GM23338 (cell line): ENCODE measurements at regions not wholly inside any gene's neighbourhood (a gene's known extent, or its start where the extent isn't known, plus 50 kb on each side); places are given as distances from the start of the nearest gene placed in this dataset.

Source experiments
- ATAC-seq: fragments of 200-7000 bp; cut with Tn5 transposase; 3 replicates; pipeline ENCODE4 v1.9.1; 2020
- DNase-seq: peaks from one replicate; pipeline ENCODE4 v3.0.0-alpha.2; 2015; ENCODE audit warnings: low spot score
- H2AFZ ChIP-seq: fragments of 200-600 bp; sonication (generic); 2 replicates; pipeline ENCODE4 v1.8.0; 2016; ENCODE audit warnings: antibody characterized with exemption, mild to moderate bottlenecking, moderate library complexity
- H3F3A ChIP-seq: fragments of 200-600 bp; sonication (generic); replicated peaks from 2 replicates; pipeline ENCODE4 v1.8.0; 2017; ENCODE audit warnings: antibody characterized with exemption, mixed run types, low read depth
- H3K27ac ChIP-seq: fragments of 200-600 bp; sonication (generic); 2 replicates; pipeline ENCODE4 v1.6.1; 2016; ENCODE audit warnings: low read depth
- H3K27me3 ChIP-seq: fragments of 200-600 bp; sonication (generic); 2 replicates; pipeline ENCODE4 v1.8.0; 2016; ENCODE audit warnings: mild to moderate bottlenecking, mixed run types, moderate library complexity; ENCODE audit not compliant: insufficient read depth
- H3K36me3 ChIP-seq: fragments of 200-600 bp; sonication (generic); 2 replicates; pipeline ENCODE4 v1.8.0; 2016; ENCODE audit warnings: mild to moderate bottlenecking; ENCODE audit not compliant: insufficient read depth
- H3K4me1 ChIP-seq: fragments of 200-600 bp; sonication (generic); 2 replicates; pipeline ENCODE4 v1.8.0; 2016; ENCODE audit warnings: mild to moderate bottlenecking, moderate library complexity; ENCODE audit not compliant: insufficient read depth
- H3K4me2 ChIP-seq: fragments of 200-600 bp; sonication (generic); 2 replicates; pipeline ENCODE4 v1.7.1; 2017; ENCODE audit warnings: mixed run types
- H3K4me3 ChIP-seq: fragments of 200-600 bp; sonication (generic); 2 replicates; pipeline ENCODE4 v1.6.1; 2016; ENCODE audit warnings: mixed run types
- H3K79me2 ChIP-seq: fragments of 200-600 bp; sonication (generic); replicated peaks from 2 replicates; pipeline ENCODE4 v1.8.0; 2017; ENCODE audit warnings: mild to moderate bottlenecking; ENCODE audit not compliant: insufficient read depth
- H3K9me2 ChIP-seq: fragments of 200-600 bp; sonication (generic); 2 replicates; pipeline ENCODE4 v1.8.0; 2017; ENCODE audit not compliant: insufficient read depth
- H4K20me1 ChIP-seq: fragments of 200-600 bp; sonication (generic); replicated peaks from 2 replicates; pipeline ENCODE4 v1.8.0; 2017; ENCODE audit warnings: mild to moderate bottlenecking; ENCODE audit not compliant: insufficient read depth
- H3K27ac Mint-ChIP-seq: 2 replicates; pipeline ENCODE4 v1.8.0; 2020; ENCODE audit warnings: inconsistent platforms, mild to moderate bottlenecking, moderate library complexity, mixed read lengths
- H3K27me3 Mint-ChIP-seq: 3 replicates; pipeline ENCODE4 v1.8.0; 2022; ENCODE audit warnings: low read depth, mild to moderate bottlenecking, moderate library complexity, mixed read lengths, inconsistent platforms; ENCODE audit not compliant: insufficient read depth, poor library complexity
- H3K36me3 Mint-ChIP-seq: 3 replicates; pipeline ENCODE4 v1.8.0; 2021; ENCODE audit warnings: low read depth, mild to moderate bottlenecking, inconsistent platforms, moderate library complexity, mixed read lengths
- H3K4me1 Mint-ChIP-seq: 3 replicates; pipeline ENCODE4 v1.8.0; 2020; ENCODE audit warnings: mild to moderate bottlenecking, inconsistent platforms, mixed read lengths
- H3K4me3 Mint-ChIP-seq: 3 replicates; pipeline ENCODE4 v1.8.0; 2021; ENCODE audit warnings: moderate library complexity, mild to moderate bottlenecking, inconsistent platforms, mixed read lengths
- H3K9me3 Mint-ChIP-seq: 3 replicates; pipeline ENCODE4 v1.8.0; 2020; ENCODE audit warnings: moderate library complexity, mild to moderate bottlenecking, inconsistent platforms, mixed read lengths
- CREB1 ChIP-seq: fragments of 250-450 bp; sonication (Bioruptor Pico); IDR thresholded peaks from 2 replicates; pipeline ENCODE4 v1.5.0; 2020; ENCODE audit warnings: low read depth, mild to moderate bottlenecking, moderate library complexity
- EZH2 ChIP-seq: fragments of 200-600 bp; sonication (generic); IDR thresholded peaks from one replicate; pipeline ENCODE4 v1.8.0; 2017; ENCODE audit warnings: antibody characterized with exemption, mild to moderate bottlenecking, low read depth; ENCODE audit not compliant: unreplicated experiment
- JUNB ChIP-seq: IDR thresholded peaks from one replicate; pipeline ENCODE4 v1.6.1; 2016; ENCODE audit warnings: antibody characterized with exemption; ENCODE audit not compliant: unreplicated experiment
- NANOG ChIP-seq: IDR thresholded peaks from 2 replicates; pipeline ENCODE4 v1.6.1; 2016; ENCODE audit warnings: antibody characterized with exemption, borderline replicate concordance
- REST ChIP-seq: IDR thresholded peaks from one replicate; pipeline ENCODE4 v1.6.1; 2018; ENCODE audit warnings: antibody characterized with exemption; ENCODE audit not compliant: unreplicated experiment
- STAT1 ChIP-seq: IDR thresholded peaks from one replicate; pipeline ENCODE4 v1.6.1; 2016; ENCODE audit warnings: antibody characterized with exemption; ENCODE audit not compliant: unreplicated experiment
- ZNF114 ChIP-seq: fragments of 250-450 bp; sonication (Bioruptor Pico); IDR thresholded peaks from 2 replicates; pipeline ENCODE4 v1.5.0; 2020; ENCODE audit warnings: mild to moderate bottlenecking, moderate library complexity
- ZNF331 ChIP-seq: fragments of 250-450 bp; sonication (Bioruptor Pico); IDR thresholded peaks from 2 replicates; pipeline ENCODE4 v1.5.0; 2020; ENCODE audit warnings: low read depth, mild to moderate bottlenecking, moderate library complexity
- TF ChIP-seq, protein P1 (sequence below), 2 experiments: fragments of 200-600 bp in 1 of 2; sonication (generic) in 1 of 2; conservative IDR thresholded peaks; 2 replicates each; pipeline versions ENCODE4 v1.5.1 to v1.6.1; 2016 to 2017; ENCODE audit warnings: antibody characterized with exemption in 2 of 2, low read depth in 2 of 2, mild to moderate bottlenecking in 2 of 2, moderate library complexity in 1 of 2
- TF ChIP-seq, protein P2 (sequence below): fragments of 250-450 bp; sonication (Bioruptor Pico); IDR thresholded peaks from 2 replicates; pipeline ENCODE4 v1.5.0; 2020; ENCODE audit warnings: mild to moderate bottlenecking, moderate library complexity

- TF ChIP-seq, protein P1, sequence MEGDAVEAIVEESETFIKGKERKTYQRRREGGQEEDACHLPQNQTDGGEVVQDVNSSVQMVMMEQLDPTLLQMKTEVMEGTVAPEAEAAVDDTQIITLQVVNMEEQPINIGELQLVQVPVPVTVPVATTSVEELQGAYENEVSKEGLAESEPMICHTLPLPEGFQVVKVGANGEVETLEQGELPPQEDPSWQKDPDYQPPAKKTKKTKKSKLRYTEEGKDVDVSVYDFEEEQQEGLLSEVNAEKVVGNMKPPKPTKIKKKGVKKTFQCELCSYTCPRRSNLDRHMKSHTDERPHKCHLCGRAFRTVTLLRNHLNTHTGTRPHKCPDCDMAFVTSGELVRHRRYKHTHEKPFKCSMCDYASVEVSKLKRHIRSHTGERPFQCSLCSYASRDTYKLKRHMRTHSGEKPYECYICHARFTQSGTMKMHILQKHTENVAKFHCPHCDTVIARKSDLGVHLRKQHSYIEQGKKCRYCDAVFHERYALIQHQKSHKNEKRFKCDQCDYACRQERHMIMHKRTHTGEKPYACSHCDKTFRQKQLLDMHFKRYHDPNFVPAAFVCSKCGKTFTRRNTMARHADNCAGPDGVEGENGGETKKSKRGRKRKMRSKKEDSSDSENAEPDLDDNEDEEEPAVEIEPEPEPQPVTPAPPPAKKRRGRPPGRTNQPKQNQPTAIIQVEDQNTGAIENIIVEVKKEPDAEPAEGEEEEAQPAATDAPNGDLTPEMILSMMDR (conservative IDR thresholded peaks at IDR 0.05; ENCODE audit: low read depth in 2 of 2) = no peak
- TF ChIP-seq STAT1 = no peak
- TF ChIP-seq NANOG = no peak
- no peak for TF ChIP-seq ZNF114 (CRISPR knock-in tag)
- no peak for TF ChIP-seq CREB1 (CRISPR knock-in tag)
- TF ChIP-seq ZNF331 (CRISPR knock-in tag) = no peak
- no peak for TF ChIP-seq EZH2
Observed at GRCh38 chr7:136292365-136292764, 315.2 kb upstream of the MTPN start (continued).

DNA sequence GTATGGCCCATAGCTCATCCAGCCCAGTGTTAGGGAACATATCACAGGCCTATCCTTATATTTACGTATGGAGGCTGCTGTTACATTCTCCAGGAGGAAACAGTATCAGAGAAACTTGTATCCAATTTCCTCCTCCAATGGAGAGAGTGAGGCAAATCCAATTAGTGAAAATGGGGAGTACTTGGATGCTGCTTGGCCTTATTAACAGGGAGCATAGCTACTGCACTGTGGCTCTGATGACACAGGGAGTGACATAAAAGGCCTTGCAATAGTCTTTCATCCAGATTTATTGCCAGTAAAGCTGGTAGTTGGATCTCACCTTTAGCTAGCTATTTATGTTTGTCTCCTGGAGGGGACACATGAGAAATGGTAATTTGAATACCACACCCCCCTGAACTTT is 313.2 kb upstream of the MTPN start:
- Mint-ChIP-seq H3K27me3 (no peaks in the 10 kb centered on the region), H3K4me3 (no peak overlapping the region), H3K4me1 (peaks cover 2% of the 10 kb centered on the region; the same call in 1 of the 3 replicates), H3K36me3 (no peaks in the 10 kb centered on the region), H3K9me3 (no peaks in the 10 kb centered on the region), H3K27ac (no peak overlapping the region)
- no peaks in the 10 kb centered on the region for H3K4me1 ChIP-seq
- H3K36me3 ChIP-seq = no peaks in the 10 kb centered on the region
- no peak overlapping the region for H3K4me2 ChIP-seq
- no peaks in the 10 kb centered on the region for H3K27me3 ChIP-seq
- H3K9me2 ChIP-seq = no peaks in the 10 kb centered on the region
- H2AFZ ChIP-seq = no peak overlapping the region
- H3K79me2 ChIP-seq = no peaks in the 10 kb centered on the region
- TF ChIP-seq, protein P2, sequence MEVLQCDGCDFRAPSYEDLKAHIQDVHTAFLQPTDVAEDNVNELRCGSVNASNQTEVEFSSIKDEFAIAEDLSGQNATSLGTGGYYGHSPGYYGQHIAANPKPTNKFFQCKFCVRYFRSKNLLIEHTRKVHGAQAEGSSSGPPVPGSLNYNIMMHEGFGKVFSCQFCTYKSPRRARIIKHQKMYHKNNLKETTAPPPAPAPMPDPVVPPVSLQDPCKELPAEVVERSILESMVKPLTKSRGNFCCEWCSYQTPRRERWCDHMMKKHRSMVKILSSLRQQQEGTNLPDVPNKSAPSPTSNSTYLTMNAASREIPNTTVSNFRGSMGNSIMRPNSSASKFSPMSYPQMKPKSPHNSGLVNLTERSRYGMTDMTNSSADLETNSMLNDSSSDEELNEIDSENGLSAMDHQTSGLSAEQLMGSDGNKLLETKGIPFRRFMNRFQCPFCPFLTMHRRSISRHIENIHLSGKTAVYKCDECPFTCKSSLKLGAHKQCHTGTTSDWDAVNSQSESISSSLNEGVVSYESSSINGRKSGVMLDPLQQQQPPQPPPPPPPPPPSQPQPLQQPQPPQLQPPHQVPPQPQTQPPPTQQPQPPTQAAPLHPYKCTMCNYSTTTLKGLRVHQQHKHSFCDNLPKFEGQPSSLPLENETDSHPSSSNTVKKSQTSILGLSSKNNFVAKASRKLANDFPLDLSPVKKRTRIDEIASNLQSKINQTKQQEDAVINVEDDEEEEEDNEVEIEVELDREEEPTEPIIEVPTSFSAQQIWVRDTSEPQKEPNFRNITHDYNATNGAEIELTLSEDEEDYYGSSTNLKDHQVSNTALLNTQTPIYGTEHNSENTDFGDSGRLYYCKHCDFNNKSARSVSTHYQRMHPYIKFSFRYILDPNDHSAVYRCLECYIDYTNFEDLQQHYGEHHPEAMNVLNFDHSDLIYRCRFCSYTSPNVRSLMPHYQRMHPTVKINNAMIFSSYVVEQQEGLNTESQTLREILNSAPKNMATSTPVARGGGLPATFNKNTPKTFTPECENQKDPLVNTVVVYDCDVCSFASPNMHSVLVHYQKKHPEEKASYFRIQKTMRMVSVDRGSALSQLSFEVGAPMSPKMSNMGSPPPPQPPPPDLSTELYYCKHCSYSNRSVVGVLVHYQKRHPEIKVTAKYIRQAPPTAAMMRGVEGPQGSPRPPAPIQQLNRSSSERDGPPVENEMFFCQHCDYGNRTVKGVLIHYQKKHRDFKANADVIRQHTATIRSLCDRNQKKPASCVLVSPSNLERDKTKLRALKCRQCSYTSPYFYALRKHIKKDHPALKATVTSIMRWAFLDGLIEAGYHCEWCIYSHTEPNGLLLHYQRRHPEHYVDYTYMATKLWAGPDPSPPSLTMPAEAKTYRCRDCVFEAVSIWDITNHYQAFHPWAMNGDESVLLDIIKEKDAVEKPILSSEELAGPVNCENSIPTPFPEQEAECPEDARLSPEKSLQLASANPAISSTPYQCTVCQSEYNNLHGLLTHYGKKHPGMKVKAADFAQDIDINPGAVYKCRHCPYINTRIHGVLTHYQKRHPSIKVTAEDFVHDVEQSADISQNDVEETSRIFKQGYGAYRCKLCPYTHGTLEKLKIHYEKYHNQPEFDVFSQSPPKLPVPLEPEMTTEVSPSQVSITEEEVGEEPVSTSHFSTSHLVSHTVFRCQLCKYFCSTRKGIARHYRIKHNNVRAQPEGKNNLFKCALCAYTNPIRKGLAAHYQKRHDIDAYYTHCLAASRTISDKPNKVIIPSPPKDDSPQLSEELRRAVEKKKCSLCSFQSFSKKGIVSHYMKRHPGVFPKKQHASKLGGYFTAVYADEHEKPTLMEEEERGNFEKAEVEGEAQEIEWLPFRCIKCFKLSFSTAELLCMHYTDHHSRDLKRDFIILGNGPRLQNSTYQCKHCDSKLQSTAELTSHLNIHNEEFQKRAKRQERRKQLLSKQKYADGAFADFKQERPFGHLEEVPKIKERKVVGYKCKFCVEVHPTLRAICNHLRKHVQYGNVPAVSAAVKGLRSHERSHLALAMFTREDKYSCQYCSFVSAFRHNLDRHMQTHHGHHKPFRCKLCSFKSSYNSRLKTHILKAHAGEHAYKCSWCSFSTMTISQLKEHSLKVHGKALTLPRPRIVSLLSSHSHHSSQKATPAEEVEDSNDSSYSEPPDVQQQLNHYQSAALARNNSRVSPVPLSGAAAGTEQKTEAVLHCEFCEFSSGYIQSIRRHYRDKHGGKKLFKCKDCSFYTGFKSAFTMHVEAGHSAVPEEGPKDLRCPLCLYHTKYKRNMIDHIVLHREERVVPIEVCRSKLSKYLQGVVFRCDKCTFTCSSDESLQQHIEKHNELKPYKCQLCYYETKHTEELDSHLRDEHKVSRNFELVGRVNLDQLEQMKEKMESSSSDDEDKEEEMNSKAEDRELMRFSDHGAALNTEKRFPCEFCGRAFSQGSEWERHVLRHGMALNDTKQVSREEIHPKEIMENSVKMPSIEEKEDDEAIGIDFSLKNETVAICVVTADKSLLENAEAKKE (CRISPR knock-in tag) = no peak
- no peak for TF ChIP-seq JUNB
- no peak for TF ChIP-seq REST
- TF ChIP-seq CREB1 (CRISPR knock-in tag) = no peak
- no peak for TF ChIP-seq STAT1
- TF ChIP-seq ZNF331 (CRISPR knock-in tag) = no peak
- TF ChIP-seq, protein P1 (conservative IDR thresholded peaks at IDR 0.05; ENCODE audit: low read depth in 2 of 2) = no peak
- TF ChIP-seq NANOG = no peak
- TF ChIP-seq ZNF114 (CRISPR knock-in tag) = no peak
- H3F3A ChIP-seq = no peaks in the 10 kb centered on the region
- no peak overlapping the region for H3K27ac ChIP-seq
- ATAC-seq (no peak), DNase-seq (no peak)
- H3K4me3 ChIP-seq = no peak overlapping the region
- no peaks in the 10 kb centered on the region for H4K20me1 ChIP-seq
